Colonic mucosa (tissue), 4 donors: ENCODE measurements at regions not wholly inside any gene's neighbourhood (a gene's known extent, or its start where the extent isn't known, plus 50 kb on each side); places are given as distances from the start of the nearest gene placed in this dataset.

Experiments
- DNase-seq: peaks from one replicate; pipeline ENCODE4 v3.0.0-alpha.2; 2020
- H3K27ac ChIP-seq: fragments of 200-600 bp; one replicate; pipeline ENCODE4 v1.8.0; 2021
- H3K27me3 ChIP-seq: fragments of 200-600 bp; one replicate; pipeline ENCODE4 v1.8.0; 2021
- H3K36me3 ChIP-seq: fragments of 200-600 bp; one replicate; pipeline ENCODE4 v1.8.0; 2021
- H3K4me1 ChIP-seq: fragments of 200-600 bp; one replicate; pipeline ENCODE4 v1.8.0; 2021; ENCODE audit warnings: mild to moderate bottlenecking
- H3K4me3 ChIP-seq: fragments of 200-600 bp; one replicate; pipeline ENCODE4 v1.8.0; 2021
- H3K9ac ChIP-seq, 2 donors: one replicate each; pipeline ENCODE4 v1.7.0; 2013; ENCODE audit warnings: control low read depth in 2 of 2, low read depth in 2 of 2, low read length in 2 of 2
- H3K9me3 ChIP-seq: fragments of 200-600 bp; one replicate; pipeline ENCODE4 v1.8.0; 2021
- CTCF ChIP-seq: fragments of 200-600 bp; IDR thresholded peaks from one replicate; pipeline ENCODE4 v1.8.0; 2022; ENCODE audit warnings: antibody characterized with exemption, mild to moderate bottlenecking
- intact Hi-C: fragments of 100-400 bp; cut with DNase I; formaldehyde crosslinking; loops from one replicate; pipeline ENCODE4 v1.14.1; 2022
- donor health status: healthy.
- donor health status: DM: no; HTN: no; CAD: no.
- donor health status: DM: no; HTN: no; CAD: no.

- no peak for TF ChIP-seq CTCF
- no peak overlapping the region for H3K27ac ChIP-seq
- no peaks in the 10 kb centered on the region for H3K27me3 ChIP-seq
- no peak for DNase-seq
- H3K4me3 ChIP-seq = no peak overlapping the region
- no peaks in the 10 kb centered on the region for H3K4me1 ChIP-seq
- H3K9me3 ChIP-seq = no peaks in the 10 kb centered on the region
- intact Hi-C loops = no loop called here
- no peaks in the 10 kb centered on the region for H3K36me3 ChIP-seq
- H3K9ac ChIP-seq = no peak overlapping the region
These were observed 190.4 kb upstream of the FOXN3 start for GRCh38 chr14:89607453-89607852.

GRCh38 chr14:89603938-89604480 is 187.0 kb upstream of the FOXN3 start:
- H3K4me1 ChIP-seq = no peaks in the 10 kb centered on the region
- H3K36me3 ChIP-seq = no peaks in the 10 kb centered on the region
- no peak overlapping the region for H3K4me3 ChIP-seq
- no peaks in the 10 kb centered on the region for H3K27me3 ChIP-seq
- no peak for DNase-seq
- no peak for TF ChIP-seq CTCF
- H3K9ac ChIP-seq = no peak overlapping the region
- no peaks in the 10 kb centered on the region for H3K9me3 ChIP-seq
- intact Hi-C loops = no loop called here
- H3K27ac ChIP-seq = no peak overlapping the region

GRCh38 chr14:89600950-89601826 is 184.2 kb upstream of the FOXN3 start:
- TF ChIP-seq CTCF = no peak
- Histone ChIP-seq H3K27me3 (no peaks in the 10 kb centered on the region), H3K9ac (no peak overlapping the region), H3K36me3 (no peaks in the 10 kb centered on the region), H3K9me3 (no peaks in the 10 kb centered on the region), H3K4me3 (no peak overlapping the region), H3K4me1 (no peaks in the 10 kb centered on the region), H3K27ac (no peak overlapping the region)
- intact Hi-C loops = no loop called here
- DNase-seq = no peak

- Histone ChIP-seq H3K27ac (no peak overlapping the region), H3K27me3 (no peaks in the 10 kb centered on the region), H3K4me3 (no peak overlapping the region), H3K4me1 (no peaks in the 10 kb centered on the region), H3K36me3 (no peaks in the 10 kb centered on the region), H3K9ac (no peak overlapping the region), H3K9me3 (no peaks in the 10 kb centered on the region)
- no peak for DNase-seq
- TF ChIP-seq CTCF = no peak
- intact Hi-C loops = no loop called here
These were observed 183.0 kb upstream of the FOXN3 start for GRCh38 chr14:89600029-89600428.

GRCh38 chr14:89598548-89599186 is 181.6 kb upstream of the FOXN3 start:
- no peak for TF ChIP-seq CTCF
- no peak for DNase-seq
- Histone ChIP-seq H3K9ac (no peak overlapping the region), H3K9me3 (no peaks in the 10 kb centered on the region), H3K27ac (no peak overlapping the region), H3K4me1 (no peaks in the 10 kb centered on the region), H3K4me3 (no peak overlapping the region), H3K36me3 (no peaks in the 10 kb centered on the region), H3K27me3 (no peaks in the 10 kb centered on the region)
- intact Hi-C loops = no loop called here
